ENCODE measurements at regions not wholly inside any gene's neighbourhood (a gene's known extent, or its start where the extent isn't known, plus 50 kb on each side); places are given as distances from the start of the nearest gene placed in this dataset.

DNA sequence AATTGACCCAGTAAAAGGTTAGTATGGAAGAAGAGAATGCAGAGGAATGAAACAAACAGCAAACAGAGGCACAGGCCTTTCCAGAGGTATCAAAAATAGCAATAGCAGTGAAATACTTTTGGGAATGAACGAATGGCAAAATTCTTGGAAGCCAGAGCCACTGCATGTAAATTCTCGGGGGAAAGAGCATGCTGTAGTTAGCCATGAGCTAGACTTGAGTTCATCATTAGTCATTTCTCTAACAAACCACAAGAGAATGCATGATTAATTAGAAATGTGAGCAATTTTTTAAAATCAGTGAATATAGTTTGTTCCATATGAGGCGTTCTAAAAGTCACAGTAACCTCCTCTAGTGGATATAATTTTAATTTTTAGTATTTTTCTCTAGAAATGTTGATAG lies 170.3 kb upstream of the PRR16 start:
- H3K4me3 ChIP-seq (ENCODE audit: low read depth, low read length, poor library complexity, severe bottlenecking): no peak overlapping the region
- BruUV-seq (replicated peaks): no TSS peak
- no peaks in the 10 kb centered on the region for H3K9me2 ChIP-seq (ENCODE audit: insufficient read depth, low read length)
- TF ChIP-seq EZH2phosphoT487 (IDR thresholded peaks at IDR 0.05; ENCODE audit: borderline replicate concordance, low read depth, low read length): no peak
- TF ChIP-seq, protein P1, sequence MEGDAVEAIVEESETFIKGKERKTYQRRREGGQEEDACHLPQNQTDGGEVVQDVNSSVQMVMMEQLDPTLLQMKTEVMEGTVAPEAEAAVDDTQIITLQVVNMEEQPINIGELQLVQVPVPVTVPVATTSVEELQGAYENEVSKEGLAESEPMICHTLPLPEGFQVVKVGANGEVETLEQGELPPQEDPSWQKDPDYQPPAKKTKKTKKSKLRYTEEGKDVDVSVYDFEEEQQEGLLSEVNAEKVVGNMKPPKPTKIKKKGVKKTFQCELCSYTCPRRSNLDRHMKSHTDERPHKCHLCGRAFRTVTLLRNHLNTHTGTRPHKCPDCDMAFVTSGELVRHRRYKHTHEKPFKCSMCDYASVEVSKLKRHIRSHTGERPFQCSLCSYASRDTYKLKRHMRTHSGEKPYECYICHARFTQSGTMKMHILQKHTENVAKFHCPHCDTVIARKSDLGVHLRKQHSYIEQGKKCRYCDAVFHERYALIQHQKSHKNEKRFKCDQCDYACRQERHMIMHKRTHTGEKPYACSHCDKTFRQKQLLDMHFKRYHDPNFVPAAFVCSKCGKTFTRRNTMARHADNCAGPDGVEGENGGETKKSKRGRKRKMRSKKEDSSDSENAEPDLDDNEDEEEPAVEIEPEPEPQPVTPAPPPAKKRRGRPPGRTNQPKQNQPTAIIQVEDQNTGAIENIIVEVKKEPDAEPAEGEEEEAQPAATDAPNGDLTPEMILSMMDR (conservative IDR thresholded peaks at IDR 0.05; ENCODE audit: low read length): no peak
- DNase-seq (ENCODE audit: low spot score): no peak
- H3K4me1 ChIP-seq (ENCODE audit: insufficient read depth, low read length, poor library complexity, severe bottlenecking): no peaks in the 10 kb centered on the region
- no peaks in the 10 kb centered on the region for H4K20me1 ChIP-seq (ENCODE audit: insufficient read depth, low read length)
- no peak overlapping the region for H2AFZ ChIP-seq (ENCODE audit: low read length)
- no peaks in the 10 kb centered on the region for H3K9me3 ChIP-seq (ENCODE audit: low read length)
- ChIA-PET POLR2A (no interaction called here), CTCF (ENCODE audit: unreplicated experiment) (no interaction called here)
- H3K79me2 ChIP-seq (ENCODE audit: insufficient read depth, low read depth, low read length): no peaks in the 10 kb centered on the region
- H3K36me3 ChIP-seq (ENCODE audit: insufficient read depth, low read length): no peaks in the 10 kb centered on the region
- intact Hi-C loops (cut with micrococcal nuclease; ENCODE audit: unreplicated experiment): no loop called here
- H3K27ac ChIP-seq (ENCODE audit: low read depth, low read length, poor library complexity, severe bottlenecking): no peak overlapping the region
- no peak overlapping the region for H3K4me2 ChIP-seq (ENCODE audit: low read length)

DNA sequence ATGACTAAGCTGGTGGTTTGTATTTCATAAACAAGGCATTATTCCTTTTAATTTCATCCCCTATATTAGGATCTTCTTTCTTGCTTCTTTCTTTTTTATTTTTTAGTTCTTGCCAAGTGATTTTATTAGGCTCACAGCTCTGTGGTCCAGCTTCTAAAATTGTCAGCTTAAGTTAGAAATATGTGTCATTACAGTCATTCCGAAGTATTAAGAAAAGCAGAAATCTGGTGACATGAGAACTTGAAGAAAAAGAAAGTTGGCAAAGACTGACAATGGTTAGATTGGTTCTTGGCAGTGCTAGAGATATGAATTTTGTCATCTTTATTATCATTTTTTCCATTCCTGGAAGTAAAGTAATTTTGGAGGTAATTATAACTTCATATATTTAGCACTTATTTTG lies 166.5 kb upstream of the PRR16 start:
- intact Hi-C loops (cut with micrococcal nuclease; ENCODE audit: unreplicated experiment): no loop called here
- H3K4me1 ChIP-seq (ENCODE audit: insufficient read depth, low read length, poor library complexity, severe bottlenecking): no peaks in the 10 kb centered on the region
- no peak for TF ChIP-seq EZH2phosphoT487 (IDR thresholded peaks at IDR 0.05; ENCODE audit: borderline replicate concordance, low read depth, low read length)
- TF ChIP-seq, protein P1 (conservative IDR thresholded peaks at IDR 0.05; ENCODE audit: low read length): no peak
- ChIA-PET CTCF (ENCODE audit: unreplicated experiment) (no interaction called here), POLR2A (no interaction called here)
- no peak overlapping the region for H3K27ac ChIP-seq (ENCODE audit: low read depth, low read length, poor library complexity, severe bottlenecking)
- no peaks in the 10 kb centered on the region for H3K9me2 ChIP-seq (ENCODE audit: insufficient read depth, low read length)
- no TSS peak for BruUV-seq (replicated peaks)
- H3K79me2 ChIP-seq (ENCODE audit: insufficient read depth, low read depth, low read length): no peaks in the 10 kb centered on the region
- H3K9me3 ChIP-seq (ENCODE audit: low read length): no peaks in the 10 kb centered on the region
- H3K4me3 ChIP-seq (ENCODE audit: low read depth, low read length, poor library complexity, severe bottlenecking): no peak overlapping the region
- H4K20me1 ChIP-seq (ENCODE audit: insufficient read depth, low read length): no peaks in the 10 kb centered on the region
- H2AFZ ChIP-seq (ENCODE audit: low read length): no peak overlapping the region
- H3K36me3 ChIP-seq (ENCODE audit: insufficient read depth, low read length): no peaks in the 10 kb centered on the region
- DNase-seq (ENCODE audit: low spot score): no peak
- no peak overlapping the region for H3K4me2 ChIP-seq (ENCODE audit: low read length)

DNA sequence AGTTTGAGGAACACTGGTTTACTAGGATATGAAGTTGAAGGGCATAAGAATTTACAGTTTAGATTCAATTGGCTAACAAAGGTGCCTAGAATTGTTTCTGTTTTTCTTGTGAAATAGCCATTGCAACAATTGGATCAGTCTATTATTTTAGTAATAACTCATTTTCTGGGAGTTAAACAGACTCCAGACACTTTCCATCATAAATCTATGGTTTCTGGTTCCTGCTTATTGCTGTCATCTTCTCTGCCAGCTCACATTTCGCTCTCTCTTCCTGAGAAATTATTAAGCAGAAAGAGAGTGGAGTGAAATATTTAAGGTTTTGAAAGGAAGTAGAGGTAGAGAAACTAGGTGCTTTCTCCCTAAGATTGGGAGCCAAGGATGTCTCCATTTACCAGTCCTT lies 165.1 kb upstream of the PRR16 start:
- H2AFZ ChIP-seq (ENCODE audit: low read length): no peak overlapping the region
- no peaks in the 10 kb centered on the region for H3K9me2 ChIP-seq (ENCODE audit: insufficient read depth, low read length)
- no peaks in the 10 kb centered on the region for H3K79me2 ChIP-seq (ENCODE audit: insufficient read depth, low read depth, low read length)
- ChIA-PET CTCF (ENCODE audit: unreplicated experiment) (no interaction called here), POLR2A (no interaction called here)
- TF ChIP-seq EZH2phosphoT487 (IDR thresholded peaks at IDR 0.05; ENCODE audit: borderline replicate concordance, low read depth, low read length): no peak
- TF ChIP-seq, protein P1 (conservative IDR thresholded peaks at IDR 0.05; ENCODE audit: low read length): no peak
- DNase-seq (ENCODE audit: low spot score): no peak
- H3K4me1 ChIP-seq (ENCODE audit: insufficient read depth, low read length, poor library complexity, severe bottlenecking): no peaks in the 10 kb centered on the region
- BruUV-seq (replicated peaks): no TSS peak
- H4K20me1 ChIP-seq (ENCODE audit: insufficient read depth, low read length): no peaks in the 10 kb centered on the region
- H3K9me3 ChIP-seq (ENCODE audit: low read length): no peaks in the 10 kb centered on the region
- H3K4me2 ChIP-seq (ENCODE audit: low read length): no peak overlapping the region
- H3K27ac ChIP-seq (ENCODE audit: low read depth, low read length, poor library complexity, severe bottlenecking): no peak overlapping the region
- H3K4me3 ChIP-seq (ENCODE audit: low read depth, low read length, poor library complexity, severe bottlenecking): no peak overlapping the region
- intact Hi-C loops (cut with micrococcal nuclease; ENCODE audit: unreplicated experiment): no loop called here
- no peaks in the 10 kb centered on the region for H3K36me3 ChIP-seq (ENCODE audit: insufficient read depth, low read length)

All from OCI-LY7 (cell line).